WTC11 (cell line): ENCODE measurements at regions not wholly inside any gene's neighbourhood (a gene's known extent, or its start where the extent isn't known, plus 50 kb on each side); places are given as distances from the start of the nearest gene placed in this dataset.

Experiments
- ATAC-seq: fragments of 200-7000 bp; cut with Tn5 transposase; 2 replicates; pipeline ENCODE4 v1.10.0; 2021; ENCODE audit warnings: mild to moderate bottlenecking, moderate library complexity
- CTCF ChIA-PET: fragments of 300-600 bp; sonication (Branson Sonifier 250); formaldehyde crosslinking; loops from one replicate; lab custom pipeline; 2021; ENCODE audit warnings: antibody characterized with exemption; lab: Charles Lee
- POLR2A ChIA-PET: fragments of 350-600 bp; sonication (Branson Sonifier 250); formaldehyde crosslinking; loops from one replicate; lab custom pipeline; 2021; ENCODE audit warnings: antibody characterized with exemption; lab: Charles Lee
- DNase-seq: peaks from one replicate; pipeline ENCODE4 v3.0.0; 2021; ENCODE audit warnings: low spot score
- H3K27ac Mint-ChIP-seq: 2 replicates; pipeline ENCODE4 v1.8.0; 2021; ENCODE audit warnings: mixed read lengths
- H3K27me3 Mint-ChIP-seq: 2 replicates; pipeline ENCODE4 v1.8.0; 2021; ENCODE audit warnings: low read depth, mild to moderate bottlenecking, moderate library complexity, mixed read lengths
- H3K36me3 Mint-ChIP-seq: 2 replicates; pipeline ENCODE4 v1.8.0; 2021; ENCODE audit warnings: mixed read lengths
- H3K4me1 Mint-ChIP-seq: 2 replicates; pipeline ENCODE4 v1.8.0; 2022; ENCODE audit warnings: mixed read lengths
- H3K4me3 Mint-ChIP-seq: 2 replicates; pipeline ENCODE4 v1.8.0; 2021; ENCODE audit warnings: mild to moderate bottlenecking, moderate library complexity, mixed read lengths
- H3K9me3 Mint-ChIP-seq: 2 replicates; pipeline ENCODE4 v1.8.0; 2021; ENCODE audit warnings: mixed read lengths
- AR ChIP-seq: fragments of 250-450 bp; sonication (Bioruptor Pico); IDR thresholded peaks from 2 replicates; pipeline ENCODE4 v1.9.0; 2021; ENCODE audit warnings: mild to moderate bottlenecking
- CREB1 ChIP-seq: sonication (generic); formaldehyde crosslinking; IDR thresholded peaks from 2 replicates; pipeline ENCODE4 v1.8.0; 2023; ENCODE audit warnings: mild to moderate bottlenecking, missing genetic modification reagents
- CREM ChIP-seq: sonication (generic); formaldehyde crosslinking; IDR thresholded peaks from 2 replicates; pipeline ENCODE4 v1.8.1; 2022; ENCODE audit warnings: mild to moderate bottlenecking, missing genetic modification reagents, moderate library complexity
- CTCF ChIP-seq: fragments of 200-600 bp; IDR thresholded peaks from 2 replicates; pipeline ENCODE4 v1.8.0; 2022; ENCODE audit warnings: antibody characterized with exemption
- E2F5 ChIP-seq: sonication (generic); formaldehyde crosslinking; IDR thresholded peaks from 2 replicates; pipeline ENCODE4 v1.8.1; 2022; ENCODE audit warnings: mild to moderate bottlenecking, moderate library complexity, missing genetic modification reagents
- ELF4 ChIP-seq: sonication (generic); formaldehyde crosslinking; IDR thresholded peaks from 2 replicates; pipeline ENCODE4 v1.8.1; 2022; ENCODE audit warnings: low read depth, mild to moderate bottlenecking, moderate library complexity, missing genetic modification reagents
- ESRRA ChIP-seq: sonication (generic); formaldehyde crosslinking; IDR thresholded peaks from 2 replicates; pipeline ENCODE4 v1.8.1; 2022; ENCODE audit warnings: mild to moderate bottlenecking, missing genetic modification reagents, borderline replicate concordance
- FOXK1 ChIP-seq: sonication (generic); formaldehyde crosslinking; IDR thresholded peaks from 2 replicates; pipeline ENCODE4 v1.8.0; 2022; ENCODE audit warnings: mild to moderate bottlenecking, moderate library complexity, missing genetic modification reagents
- NFYB ChIP-seq: sonication (generic); formaldehyde crosslinking; conservative IDR thresholded peaks from 2 replicates; pipeline ENCODE4 v1.8.0; 2022; ENCODE audit warnings: low read depth, missing genetic modification reagents
- NR3C1 ChIP-seq: sonication (generic); formaldehyde crosslinking; conservative IDR thresholded peaks from 2 replicates; pipeline ENCODE4 v1.8.1; 2023; ENCODE audit warnings: low read depth, mild to moderate bottlenecking, missing genetic modification reagents
- STAT6 ChIP-seq: sonication (generic); formaldehyde crosslinking; conservative IDR thresholded peaks from 2 replicates; pipeline ENCODE4 v1.8.1; 2023; ENCODE audit warnings: mild to moderate bottlenecking, low read depth, missing genetic modification reagents, moderate library complexity
- TEAD4 ChIP-seq: sonication (generic); formaldehyde crosslinking; IDR thresholded peaks from 2 replicates; pipeline ENCODE4 v1.8.0; 2022; ENCODE audit warnings: mild to moderate bottlenecking, missing genetic modification reagents
- ZBTB21 ChIP-seq: sonication (generic); formaldehyde crosslinking; IDR thresholded peaks from 2 replicates; pipeline ENCODE4 v1.8.1; 2023; ENCODE audit warnings: mild to moderate bottlenecking, missing genetic modification reagents, borderline replicate concordance
- TF ChIP-seq, protein P1 (sequence below): sonication (generic); formaldehyde crosslinking; IDR thresholded peaks from 2 replicates; pipeline ENCODE4 v1.8.1; 2023; ENCODE audit warnings: mild to moderate bottlenecking, missing genetic modification reagents, moderate library complexity
- TF ChIP-seq, protein P2 (sequence below): sonication (generic); formaldehyde crosslinking; IDR thresholded peaks from 2 replicates; pipeline ENCODE4 v1.8.1; 2023; ENCODE audit warnings: mild to moderate bottlenecking, missing genetic modification reagents, moderate library complexity
- TF ChIP-seq, protein P3 (sequence below): sonication (generic); formaldehyde crosslinking; IDR thresholded peaks from 2 replicates; pipeline ENCODE4 v1.8.1; 2022; ENCODE audit warnings: mild to moderate bottlenecking, missing genetic modification reagents, moderate library complexity, borderline replicate concordance

- ChIA-PET CTCF (no interaction called here), POLR2A (no interaction called here)
- Mint-ChIP-seq H3K27me3 (no peaks in the 10 kb centered on the region; the same call in none of the 2 replicates), H3K27ac (no peak overlapping the region), H3K4me3 (no peak overlapping the region), H3K4me1 (peaks cover 5% of the 10 kb centered on the region), H3K9me3 (peaks cover 7% of the 10 kb centered on the region), H3K36me3 (peaks cover 2% of the 10 kb centered on the region; the same call in 1 of the 2 replicates)
- no peak for TF ChIP-seq AR
- TF ChIP-seq, protein P1, sequence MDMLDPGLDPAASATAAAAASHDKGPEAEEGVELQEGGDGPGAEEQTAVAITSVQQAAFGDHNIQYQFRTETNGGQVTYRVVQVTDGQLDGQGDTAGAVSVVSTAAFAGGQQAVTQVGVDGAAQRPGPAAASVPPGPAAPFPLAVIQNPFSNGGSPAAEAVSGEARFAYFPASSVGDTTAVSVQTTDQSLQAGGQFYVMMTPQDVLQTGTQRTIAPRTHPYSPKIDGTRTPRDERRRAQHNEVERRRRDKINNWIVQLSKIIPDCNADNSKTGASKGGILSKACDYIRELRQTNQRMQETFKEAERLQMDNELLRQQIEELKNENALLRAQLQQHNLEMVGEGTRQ, result no peak
- no peak for TF ChIP-seq NR3C1 (CRISPR knock-in tag)
- no peak for TF ChIP-seq CREM (CRISPR knock-in tag)
- TF ChIP-seq ELF4, result no peak
- TF ChIP-seq ESRRA (CRISPR knock-in tag), result no peak
- no peak for TF ChIP-seq CREB1 (CRISPR knock-in tag)
- TF ChIP-seq STAT6 (CRISPR knock-in tag), result no peak
- TF ChIP-seq, protein P2, sequence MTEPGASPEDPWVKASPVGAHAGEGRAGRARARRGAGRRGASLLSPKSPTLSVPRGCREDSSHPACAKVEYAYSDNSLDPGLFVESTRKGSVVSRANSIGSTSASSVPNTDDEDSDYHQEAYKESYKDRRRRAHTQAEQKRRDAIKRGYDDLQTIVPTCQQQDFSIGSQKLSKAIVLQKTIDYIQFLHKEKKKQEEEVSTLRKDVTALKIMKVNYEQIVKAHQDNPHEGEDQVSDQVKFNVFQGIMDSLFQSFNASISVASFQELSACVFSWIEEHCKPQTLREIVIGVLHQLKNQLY (CRISPR knock-in tag), result no peak
- TF ChIP-seq, protein P3, sequence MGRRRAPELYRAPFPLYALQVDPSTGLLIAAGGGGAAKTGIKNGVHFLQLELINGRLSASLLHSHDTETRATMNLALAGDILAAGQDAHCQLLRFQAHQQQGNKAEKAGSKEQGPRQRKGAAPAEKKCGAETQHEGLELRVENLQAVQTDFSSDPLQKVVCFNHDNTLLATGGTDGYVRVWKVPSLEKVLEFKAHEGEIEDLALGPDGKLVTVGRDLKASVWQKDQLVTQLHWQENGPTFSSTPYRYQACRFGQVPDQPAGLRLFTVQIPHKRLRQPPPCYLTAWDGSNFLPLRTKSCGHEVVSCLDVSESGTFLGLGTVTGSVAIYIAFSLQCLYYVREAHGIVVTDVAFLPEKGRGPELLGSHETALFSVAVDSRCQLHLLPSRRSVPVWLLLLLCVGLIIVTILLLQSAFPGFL (CRISPR knock-in tag), result no peak
- no peak for TF ChIP-seq CTCF
- no peak for TF ChIP-seq FOXK1 (CRISPR knock-in tag)
- TF ChIP-seq E2F5, result no peak
- no peak for TF ChIP-seq ZBTB21 (CRISPR knock-in tag)
- TF ChIP-seq NFYB, result no peak
- TF ChIP-seq TEAD4 (CRISPR knock-in tag), result no peak
- no peak for DNase-seq
- ATAC-seq, result no peak
These were observed 50.0 kb upstream of the RFX8 start for GRCh38 chr2:101524806-101525430.
